Right lobe of liver (tissue), 4 donors: ENCODE measurements at regions not wholly inside any gene's neighbourhood (a gene's known extent, or its start where the extent isn't known, plus 50 kb on each side); places are given as distances from the start of the nearest gene placed in this dataset.

ENCODE experiments used
- CTCF ChIP-seq, 4 donors: fragments of 200-600 bp in 3 of 4; fragments of 450-650 bp in 1 of 4; IDR thresholded peaks; one replicate each; pipeline versions ENCODE4 v1.5.1 to v1.8.0; 2016 to 2022; ENCODE audit warnings: antibody characterized with exemption in 4 of 4, mild to moderate bottlenecking in 2 of 4
- POLR2A ChIP-seq: fragments of 450-650 bp; IDR thresholded peaks from one replicate; pipeline ENCODE4 v1.6.1; 2017; ENCODE audit warnings: antibody characterized with exemption, mild to moderate bottlenecking
- donor health status: DM: no; HTN: no; CAD: no.
- donor health status: DM: no; HTN: no; CAD: no.
- donor health status: DM: no; HTN: yes; CAD: no.

- TF ChIP-seq CTCF (IDR thresholded peaks at IDR 0.05) (no peak), POLR2A (no peak)
These were observed 317.8 kb downstream of the TMEM121 start for GRCh38 chr14:105844047-105844630.
